ENCODE measurements at regions not wholly inside any gene's neighbourhood (a gene's known extent, or its start where the extent isn't known, plus 50 kb on each side); places are given as distances from the start of the nearest gene placed in this dataset.

DNA sequence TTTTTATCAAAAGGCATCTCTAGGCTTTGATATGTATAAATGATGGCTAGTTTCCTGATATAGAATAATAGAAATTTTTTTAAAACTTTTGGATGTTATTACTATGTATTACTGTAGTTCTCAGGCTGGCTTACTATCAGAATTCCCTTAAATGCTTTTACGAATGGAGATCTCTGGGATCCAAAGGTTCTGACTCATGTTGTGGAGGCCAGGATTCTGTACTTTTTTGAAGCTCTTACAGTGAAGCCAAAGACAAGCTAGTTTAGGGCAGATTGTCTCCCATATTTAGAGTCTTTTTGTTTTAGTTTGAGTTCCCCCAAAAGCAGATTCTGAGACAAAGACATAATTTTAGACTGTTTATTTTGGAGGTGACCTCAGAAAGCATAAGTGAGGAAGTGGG, 265.9 kb upstream of the SESN3 start:
- Histone ChIP-seq H3K18ac (ENCODE audit: extremely low read depth, low read length) (no peak overlapping the region), H2AK5ac (ENCODE audit: low read depth, low read length) (no peak overlapping the region), H3K4me3 (ENCODE audit: extremely low read depth in 1 of 4, insufficient read depth in 2 of 4, low read depth in 3 of 4, low read length in 4 of 4) (no peak overlapping the region), H4K20me1 (replicated peaks in 1 of 2; ENCODE audit: control insufficient read depth in 1 of 2, insufficient read depth in 2 of 2, low read length in 2 of 2) (no peaks in the 10 kb centered on the region), H2BK20ac (ENCODE audit: low read length) (no peak overlapping the region), H3K27me3 (replicated peaks in 1 of 4; ENCODE audit: control insufficient read depth in 3 of 4, extremely low read depth in 1 of 4, insufficient read depth in 3 of 4, low read length in 3 of 4) (no peaks in the 10 kb centered on the region), H4K5ac (ENCODE audit: insufficient read length, low read depth, low read length) (no peak overlapping the region), H2BK5ac (ENCODE audit: low read depth, low read length) (no peak overlapping the region), H3K4me1 (replicated peaks in 1 of 4; ENCODE audit: control insufficient read depth in 3 of 4, insufficient read depth in 4 of 4, low read length in 3 of 4) (peaks cover 4 to 13% (median 5%) of the 10 kb centered on the region in 4 experiments; a peak in 6 of 7 replicates), H3K23me2 (ENCODE audit: low read depth, low read length) (no peaks in the 10 kb centered on the region), H3K56ac (replicated peaks; ENCODE audit: insufficient read length, low read depth, low read length) (no peak overlapping the region), H3K79me2 (ENCODE audit: control insufficient read depth in 1 of 2, insufficient read depth in 2 of 2, low read length in 2 of 2) (no peaks in the 10 kb centered on the region), H3K9ac (replicated peaks in 1 of 4; ENCODE audit: extremely low read depth in 1 of 4, low read depth in 3 of 4, low read length in 3 of 4) (no peak overlapping the region), H3K4me2 (ENCODE audit: insufficient read depth in 1 of 2, low read depth in 2 of 2, low read length in 2 of 2) (no peak overlapping the region), H4K8ac (ENCODE audit: extremely low read depth, insufficient read depth, low read length) (no peak overlapping the region), H2BK120ac (replicated peaks; ENCODE audit: low read depth, low read length) (no peak overlapping the region), H3K4ac (replicated peaks; ENCODE audit: insufficient read length, low read depth, low read length) (no peak overlapping the region), H2BK12ac (ENCODE audit: low read depth, low read length) (no peak overlapping the region), H3K23ac (ENCODE audit: insufficient read length) (no peak overlapping the region), H2AFZ (ENCODE audit: low read length) (no peak overlapping the region), H3K79me1 (ENCODE audit: low read depth, low read length) (no peaks in the 10 kb centered on the region), H3K14ac (ENCODE audit: insufficient read length) (no peak overlapping the region), H3K27ac (ENCODE audit: low read depth, low read length) (no peak overlapping the region), H4K91ac (replicated peaks; ENCODE audit: insufficient read length, low read length) (no peak overlapping the region), H3K9me3 (ENCODE audit: insufficient read depth in 2 of 2, low read depth in 1 of 2, low read length in 1 of 2) (no peaks in the 10 kb centered on the region), H2BK15ac (ENCODE audit: low read length) (no peak overlapping the region), H3K36me3 (ENCODE audit: control insufficient read depth in 2 of 4, insufficient read depth in 4 of 4, low read length in 3 of 4) (no peaks in the 10 kb centered on the region)
- DNase-seq (ENCODE audit: low read depth in 1 of 2, low spot score in 2 of 2) (no peak), FAIRE-seq (no peak)
- POLR2A ChIA-PET (ENCODE audit: partially characterized antibody): no interaction called here
- TF ChIP-seq SIX5 (IDR thresholded peaks at IDR 0.05; ENCODE audit: low read depth, low read length) (no peak), TEAD4 (IDR thresholded peaks at IDR 0.05; ENCODE audit: low read depth, low read length) (no peak), EZH2 (IDR thresholded peaks at IDR 0.05; ENCODE audit: low read depth, low read length, severe bottlenecking) (no peak), PHF8 (conservative IDR thresholded peaks at IDR 0.05; ENCODE audit: low read depth, low read length) (no peak)
- CTCF ChIA-PET (ENCODE audit: partially characterized antibody): no interaction called here
- WGBS, 2 experiments (ENCODE audit: extremely low coverage in 1 of 2, insufficient coverage in 1 of 2, insufficient read length in 1 of 2, insufficient replicate concordance in 2 of 2, low coverage in 1 of 2, low lambda C conversion rate in 2 of 2, missing lambda C conversion rate in 1 of 2): 93% methylated on average over 1 of the region's 1 CpG; no CpG with 5 or more reads in 1 of the 2 experiments
